ENCODE measurements at regions not wholly inside any gene's neighbourhood (a gene's known extent, or its start where the extent isn't known, plus 50 kb on each side); places are given as distances from the start of the nearest gene placed in this dataset.
"Not testable (repeated sequence)": the region's sequence is repeated elsewhere in the genome, so short reads cannot be mapped to it uniquely, and the experiment has no call there.

DNA sequence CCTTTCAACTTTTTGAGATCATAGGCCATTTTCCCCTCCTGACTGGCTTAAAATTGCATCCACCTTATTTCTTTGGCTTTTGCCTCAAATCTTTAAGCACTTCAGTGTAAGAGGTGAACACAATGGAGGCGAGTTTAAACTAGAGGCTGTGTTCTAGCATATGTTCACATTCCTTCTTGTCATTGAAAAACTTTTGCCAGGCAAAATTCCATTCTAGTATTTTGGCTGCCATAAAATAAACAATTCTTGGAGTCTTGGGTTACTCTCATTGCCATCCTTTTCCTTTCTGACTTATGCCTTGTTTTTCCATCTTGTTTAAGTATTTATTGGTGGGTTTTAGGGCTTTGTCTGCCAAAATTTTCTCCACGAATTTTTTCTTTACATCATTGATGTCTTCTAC, 137.3 kb upstream of the ANXA10 start:
- no peak for FAIRE-seq

DNA sequence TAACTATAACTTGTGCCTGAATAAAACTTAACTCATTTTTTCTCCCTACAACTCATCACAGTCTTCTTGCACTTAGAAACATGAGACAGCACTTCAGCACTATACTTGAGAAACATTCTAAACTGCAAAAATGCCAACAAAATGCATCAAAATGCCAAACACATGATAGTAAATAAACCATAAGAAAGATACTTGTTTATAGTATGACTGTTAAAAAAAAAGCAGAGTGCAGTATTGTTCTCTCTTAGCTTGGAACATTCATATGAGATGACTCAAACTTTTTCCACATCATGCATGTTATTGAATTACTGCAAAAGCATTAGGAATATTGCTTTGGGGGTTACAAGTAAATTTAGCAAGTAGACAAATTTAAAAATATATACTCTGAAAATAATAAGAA, 135.7 kb upstream of the ANXA10 start:
- FAIRE-seq, result no peak

DNA sequence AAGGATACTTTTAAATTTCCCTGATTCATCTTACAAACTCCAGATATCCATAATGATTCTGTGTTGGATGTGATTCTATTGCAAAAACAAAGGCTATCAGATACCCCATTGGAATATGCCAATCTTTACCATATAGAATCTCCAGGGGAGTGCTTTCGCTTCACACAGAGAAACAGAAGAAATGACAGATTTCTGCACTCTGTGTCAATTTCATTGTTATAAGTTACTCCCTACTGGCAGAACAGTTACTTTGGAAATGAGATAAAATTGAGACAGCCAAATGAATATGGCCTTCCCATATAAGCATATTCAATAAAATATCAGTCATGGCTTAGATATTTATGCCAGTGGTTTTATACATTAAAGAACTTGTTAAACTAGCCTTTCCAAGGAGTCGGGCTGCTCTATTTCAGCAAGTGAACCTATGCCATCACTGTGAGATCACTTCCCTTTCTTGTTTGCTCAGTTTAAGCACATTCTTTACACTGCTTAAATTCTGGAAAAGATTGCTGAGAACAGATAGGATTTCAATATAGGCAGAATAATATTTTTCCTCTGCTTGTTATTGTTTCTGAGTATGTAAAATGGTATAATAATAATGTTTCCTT, 127.5 kb upstream of the ANXA10 start:
- FAIRE-seq, result no peak

DNA sequence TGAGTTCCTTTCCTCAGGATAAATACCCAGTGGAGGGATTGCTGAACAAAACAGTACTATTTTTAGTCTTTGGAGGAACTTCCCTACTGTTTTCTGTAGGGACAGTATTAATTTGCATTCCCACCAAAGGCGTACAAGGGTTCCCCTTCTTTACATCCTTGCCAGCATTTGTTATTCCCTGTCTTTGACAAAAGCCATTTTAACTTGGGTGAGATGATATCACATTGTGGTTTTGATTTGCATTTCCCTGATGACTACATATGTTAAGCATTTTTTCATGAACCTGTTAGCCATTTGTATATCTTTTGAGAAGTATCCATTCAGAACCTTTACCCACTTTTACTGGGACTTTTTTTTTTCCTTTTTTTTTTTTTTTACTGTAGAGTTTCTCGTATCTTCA, 126.2 kb upstream of the ANXA10 start:
- no peak for FAIRE-seq

DNA sequence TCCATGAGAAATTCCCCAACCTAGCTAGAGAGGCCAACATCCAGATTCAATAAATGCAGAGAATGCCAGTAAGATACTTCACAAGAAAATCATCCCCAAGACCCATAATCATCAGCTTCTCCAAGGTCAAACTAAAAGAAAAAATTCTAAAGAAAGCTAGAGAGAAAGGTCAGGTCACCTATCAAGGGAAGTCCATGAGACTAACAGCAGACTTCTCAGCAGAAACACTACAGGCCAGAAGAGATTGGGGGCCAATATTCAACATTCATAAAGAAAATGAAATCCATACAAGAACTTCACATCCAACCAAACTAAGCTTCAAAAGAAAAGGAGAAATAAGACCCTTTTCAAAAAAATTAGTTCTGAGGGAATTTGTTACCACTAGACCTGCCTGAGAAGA, 118.8 kb upstream of the ANXA10 start:
- no peak for FAIRE-seq

DNA sequence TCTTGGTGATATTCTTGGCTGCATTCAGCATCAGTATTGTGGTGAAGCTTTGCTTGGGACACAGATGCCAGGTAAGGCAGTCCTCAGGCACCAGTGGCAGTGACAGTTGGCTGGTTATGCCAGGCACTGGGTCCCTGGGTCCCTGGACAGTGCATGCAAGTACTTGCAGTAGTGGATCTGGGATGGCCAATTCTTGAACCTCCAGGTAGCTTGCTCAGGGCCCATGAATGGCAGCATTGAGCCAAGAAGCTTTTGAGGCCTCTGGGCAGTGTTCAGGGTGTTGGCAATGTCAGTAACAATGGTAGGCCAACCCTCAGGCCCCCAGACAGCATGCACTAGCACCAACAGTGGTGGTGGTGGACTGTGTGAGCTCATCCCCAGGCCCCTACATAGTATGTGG, 106.8 kb upstream of the ANXA10 start:
- no peak for FAIRE-seq

DNA sequence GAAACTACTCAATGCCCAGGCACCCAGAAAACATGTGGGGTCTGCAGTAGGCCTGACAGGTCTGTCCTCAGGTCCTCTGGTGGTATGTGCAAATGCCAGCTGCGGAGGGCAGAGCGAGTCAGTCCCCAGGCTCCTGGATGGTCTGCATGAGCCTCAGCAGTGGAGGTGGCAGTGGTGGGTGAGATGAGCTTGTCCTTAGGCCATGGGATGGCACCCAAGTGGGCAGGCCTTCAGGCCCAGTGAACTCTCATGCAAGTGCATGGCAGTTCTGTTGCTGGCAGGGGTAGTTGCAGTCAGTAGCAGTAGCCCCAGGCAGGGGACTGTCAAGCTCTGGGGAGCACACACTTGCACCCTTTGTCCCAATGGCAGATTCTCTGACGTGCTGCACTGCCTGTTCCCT, 106.3 kb upstream of the ANXA10 start:
- FAIRE-seq, result no peak

DNA sequence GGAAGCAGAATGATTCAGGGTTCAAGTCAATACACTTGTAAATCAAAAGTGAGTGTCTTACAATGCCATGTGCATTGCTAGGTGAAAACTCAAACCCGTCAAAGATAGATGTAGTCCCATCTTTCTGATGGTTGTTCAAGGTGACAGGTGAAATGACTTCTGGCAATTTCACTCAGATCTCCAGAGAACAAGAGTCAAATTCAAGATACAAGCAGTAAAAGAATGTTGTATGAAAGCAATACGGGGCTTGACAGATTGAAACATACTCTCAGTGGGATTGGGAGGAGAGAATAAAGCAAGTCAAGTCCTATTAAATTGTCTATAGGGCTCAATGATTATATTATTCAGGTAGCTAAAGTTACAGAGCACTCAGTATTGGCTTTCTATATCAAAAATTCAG, 105.1 kb upstream of the ANXA10 start:
- no peak for FAIRE-seq

DNA sequence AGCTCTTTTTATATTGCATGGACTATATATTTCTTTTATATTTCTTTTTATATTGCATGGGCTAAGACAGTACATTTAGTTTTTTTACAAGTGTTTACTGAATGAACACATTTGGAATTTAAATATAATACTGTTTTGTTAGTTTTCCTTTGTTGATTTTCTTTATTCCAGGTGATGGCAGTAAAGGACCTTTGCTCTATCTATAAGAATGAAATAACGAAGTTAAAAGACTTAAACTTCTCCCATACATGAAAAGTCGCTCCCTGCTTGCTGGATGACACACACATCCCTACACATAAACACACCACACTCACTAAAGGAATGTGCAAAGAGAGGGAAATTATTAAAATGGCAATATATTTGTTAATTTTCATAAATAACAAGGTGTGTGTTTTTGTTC, 102.5 kb upstream of the ANXA10 start:
- FAIRE-seq, result no peak

DNA sequence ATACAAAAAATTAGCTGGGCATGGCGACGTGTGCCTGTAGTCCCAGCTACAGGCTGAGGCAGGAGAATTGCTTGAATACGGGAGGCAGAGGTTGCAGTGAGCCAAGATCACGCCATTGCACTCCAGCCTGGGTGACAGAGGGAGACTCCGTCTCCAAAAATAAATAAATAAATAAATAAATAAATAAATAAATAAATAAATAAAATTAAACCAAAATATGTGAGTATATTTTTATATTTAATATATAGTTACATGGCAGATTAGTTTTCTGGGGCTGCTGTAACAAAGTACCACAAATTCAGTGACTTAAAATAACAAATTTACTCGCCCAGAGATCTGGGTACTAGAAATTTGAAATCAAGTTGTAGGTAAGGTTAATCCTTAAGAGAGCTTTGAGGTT, 84.2 kb upstream of the ANXA10 start:
- not testable (repeated sequence) for FAIRE-seq

DNA sequence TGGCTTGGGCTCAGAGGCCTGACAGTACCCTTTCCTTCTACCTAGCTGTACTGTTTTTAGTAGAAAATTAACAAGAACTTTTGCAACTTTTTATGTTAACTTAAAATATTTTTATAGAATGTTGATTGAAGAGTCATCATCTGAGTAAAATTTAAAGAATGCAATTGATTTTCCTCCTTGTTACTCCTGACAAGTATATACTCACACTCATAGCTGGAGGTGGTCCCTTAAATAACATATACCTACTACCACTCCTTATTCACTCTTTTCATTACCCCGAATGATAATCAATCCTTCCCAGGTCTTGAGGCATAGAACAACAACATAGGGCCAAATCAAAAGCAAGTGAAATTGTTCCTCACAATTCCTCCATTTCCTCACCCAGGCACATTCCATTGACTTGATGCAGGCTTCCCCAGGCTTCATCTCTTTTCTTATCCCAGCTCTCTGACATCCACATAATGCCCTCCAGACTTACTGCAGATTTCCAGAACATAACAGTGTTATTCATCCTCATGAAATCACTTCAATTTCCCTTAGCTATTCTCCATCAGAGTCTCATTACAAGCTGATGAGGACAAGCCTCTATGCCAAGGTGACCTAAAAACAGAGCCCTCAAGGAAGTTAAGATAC, 73.2 kb upstream of the ANXA10 start:
- FAIRE-seq, result no peak

DNA sequence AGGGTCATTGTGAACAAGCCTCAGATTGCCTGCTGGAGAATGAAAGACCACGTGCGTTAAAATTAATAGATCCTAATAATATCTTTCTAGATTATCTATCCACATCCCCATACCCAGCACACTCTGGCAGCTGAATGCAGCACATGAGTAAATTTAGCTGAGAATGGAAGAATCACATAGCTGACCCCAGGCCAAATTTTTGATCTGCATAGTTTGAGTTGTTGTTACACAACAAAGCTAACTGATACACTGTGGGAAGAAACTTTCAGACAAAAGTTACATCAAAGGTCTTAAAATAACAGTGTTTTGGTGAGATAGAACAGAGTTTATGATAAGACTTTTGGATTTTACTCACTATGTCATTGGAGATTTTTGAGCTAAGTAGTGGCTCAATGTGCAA, 72.4 kb upstream of the ANXA10 start:
- FAIRE-seq, result no peak

DNA sequence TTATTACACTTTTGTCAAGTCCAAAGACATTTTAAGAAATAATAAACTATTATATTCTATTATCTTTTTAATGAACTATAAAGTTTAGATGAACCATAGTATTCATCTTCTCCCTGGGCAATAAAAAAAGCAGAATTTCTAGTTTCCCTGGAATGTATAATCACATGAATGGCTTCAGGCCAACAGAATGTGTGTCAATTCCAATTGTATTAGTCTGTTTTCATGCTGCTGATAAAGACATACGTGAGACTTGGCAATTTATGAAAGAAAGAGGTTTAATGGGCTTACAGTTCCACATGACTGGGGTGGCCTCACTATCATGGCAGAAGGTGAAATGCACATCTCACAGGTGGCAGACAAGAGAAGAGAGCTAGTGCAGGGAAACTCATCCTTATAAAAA, 70.7 kb upstream of the ANXA10 start:
- FAIRE-seq, result no peak

DNA sequence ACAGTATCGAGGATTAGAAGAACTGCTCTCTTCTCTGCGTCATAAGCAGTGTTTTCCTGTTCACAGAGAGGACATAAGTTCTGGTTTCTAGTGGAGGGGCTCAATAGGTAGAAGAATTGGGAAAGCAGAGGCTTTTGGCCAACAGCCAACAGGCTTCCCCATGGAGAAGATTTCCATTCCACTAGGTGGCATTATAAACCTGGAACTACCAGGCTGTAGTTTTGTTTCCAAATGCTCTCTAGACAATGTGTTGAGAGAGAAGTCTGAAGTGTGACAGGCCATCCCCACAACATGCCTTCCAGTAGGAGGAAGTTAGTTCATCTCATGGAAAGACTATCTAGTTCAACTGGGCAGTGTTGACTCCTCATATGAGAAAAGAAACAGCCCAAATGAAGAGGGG, 63.8 kb upstream of the ANXA10 start:
- FAIRE-seq, result no peak

DNA sequence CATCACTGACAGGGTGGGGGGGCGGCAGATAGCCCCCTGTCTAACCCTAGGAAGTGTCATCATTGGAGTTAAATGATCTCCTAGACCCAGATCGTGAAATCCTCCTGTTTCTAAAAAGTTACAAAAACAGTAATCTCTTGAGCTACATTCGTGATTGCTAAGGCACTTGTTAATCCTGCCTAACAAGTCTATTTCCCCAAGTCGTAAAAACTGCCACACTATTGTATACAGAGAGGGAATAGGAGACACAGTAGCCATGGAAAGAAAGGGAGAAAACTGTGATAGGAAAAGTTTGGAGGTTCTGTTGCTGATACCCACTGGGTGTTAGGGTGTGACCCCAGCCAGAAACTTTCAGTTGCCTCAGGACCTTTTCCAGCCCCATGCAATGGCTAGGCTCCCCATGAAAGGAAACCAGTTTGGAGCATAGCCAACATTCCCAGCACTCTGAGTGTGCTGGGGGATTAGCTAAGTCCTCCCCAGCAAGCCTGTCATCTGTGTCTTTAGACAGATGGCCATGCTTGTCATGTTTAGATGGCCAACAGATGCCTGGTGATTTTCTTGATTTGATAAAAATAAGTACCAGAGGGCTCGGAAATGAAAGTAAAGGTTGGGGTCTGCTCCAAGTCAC, 63.3 kb upstream of the ANXA10 start:
- FAIRE-seq, result no peak

DNA sequence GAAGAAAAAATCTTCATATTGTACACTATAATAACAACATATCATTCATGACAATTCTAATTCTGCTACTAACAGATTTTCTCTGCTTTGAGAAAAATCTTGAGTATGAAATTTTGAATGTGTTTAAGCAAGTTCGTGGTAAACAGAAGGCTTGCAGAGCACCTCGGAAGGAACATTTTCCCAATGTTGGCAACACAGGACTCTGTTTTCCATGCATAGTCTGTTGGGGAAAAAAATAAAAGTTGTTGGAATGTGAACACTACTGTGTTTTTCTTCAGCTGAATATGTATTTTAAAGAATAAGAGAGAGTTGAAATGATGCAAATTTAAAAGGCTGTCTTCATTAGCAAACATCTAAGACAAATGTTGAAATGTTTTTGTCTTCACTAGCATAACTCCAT, 54.7 kb upstream of the ANXA10 start:
- no peak for FAIRE-seq

DNA sequence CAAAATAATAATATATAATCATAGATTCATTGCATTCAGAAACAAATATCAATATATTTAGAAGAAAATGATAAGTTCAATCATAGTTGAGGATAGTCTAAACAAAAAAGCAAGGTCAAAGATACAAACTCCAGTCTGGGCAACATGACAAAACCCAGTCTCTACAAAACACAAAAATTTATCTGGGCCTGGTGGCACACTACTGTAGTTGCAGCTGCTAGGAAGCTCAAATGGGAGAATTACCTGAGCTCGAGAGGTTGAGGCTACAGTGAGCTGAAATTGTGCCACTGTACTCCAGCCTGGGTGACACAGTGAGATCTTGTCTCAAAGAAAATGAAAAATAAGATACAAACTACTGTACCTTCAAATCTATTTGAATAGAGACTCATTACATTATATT, 52.7 kb upstream of the ANXA10 start:
- FAIRE-seq, result no peak

Data from endometrium (tissue), 2 donors.